ENCODE measurements at regions not wholly inside any gene's neighbourhood (a gene's known extent, or its start where the extent isn't known, plus 50 kb on each side); places are given as distances from the start of the nearest gene placed in this dataset.

- TF ChIP-seq, protein P1, sequence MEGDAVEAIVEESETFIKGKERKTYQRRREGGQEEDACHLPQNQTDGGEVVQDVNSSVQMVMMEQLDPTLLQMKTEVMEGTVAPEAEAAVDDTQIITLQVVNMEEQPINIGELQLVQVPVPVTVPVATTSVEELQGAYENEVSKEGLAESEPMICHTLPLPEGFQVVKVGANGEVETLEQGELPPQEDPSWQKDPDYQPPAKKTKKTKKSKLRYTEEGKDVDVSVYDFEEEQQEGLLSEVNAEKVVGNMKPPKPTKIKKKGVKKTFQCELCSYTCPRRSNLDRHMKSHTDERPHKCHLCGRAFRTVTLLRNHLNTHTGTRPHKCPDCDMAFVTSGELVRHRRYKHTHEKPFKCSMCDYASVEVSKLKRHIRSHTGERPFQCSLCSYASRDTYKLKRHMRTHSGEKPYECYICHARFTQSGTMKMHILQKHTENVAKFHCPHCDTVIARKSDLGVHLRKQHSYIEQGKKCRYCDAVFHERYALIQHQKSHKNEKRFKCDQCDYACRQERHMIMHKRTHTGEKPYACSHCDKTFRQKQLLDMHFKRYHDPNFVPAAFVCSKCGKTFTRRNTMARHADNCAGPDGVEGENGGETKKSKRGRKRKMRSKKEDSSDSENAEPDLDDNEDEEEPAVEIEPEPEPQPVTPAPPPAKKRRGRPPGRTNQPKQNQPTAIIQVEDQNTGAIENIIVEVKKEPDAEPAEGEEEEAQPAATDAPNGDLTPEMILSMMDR (IDR thresholded peaks at IDR 0.05) = no peak
- TF ChIP-seq POLR2A (IDR thresholded peaks at IDR 0.05; ENCODE audit: low read depth) = no peak
Measured at GRCh38 chr19:32294871-32295438, 50.5 kb upstream of the ZNF507 start.

All from esophagus muscularis mucosa (tissue), 3 donors.